ENCODE measurements at regions not wholly inside any gene's neighbourhood (a gene's known extent, or its start where the extent isn't known, plus 50 kb on each side); places are given as distances from the start of the nearest gene placed in this dataset.

DNA sequence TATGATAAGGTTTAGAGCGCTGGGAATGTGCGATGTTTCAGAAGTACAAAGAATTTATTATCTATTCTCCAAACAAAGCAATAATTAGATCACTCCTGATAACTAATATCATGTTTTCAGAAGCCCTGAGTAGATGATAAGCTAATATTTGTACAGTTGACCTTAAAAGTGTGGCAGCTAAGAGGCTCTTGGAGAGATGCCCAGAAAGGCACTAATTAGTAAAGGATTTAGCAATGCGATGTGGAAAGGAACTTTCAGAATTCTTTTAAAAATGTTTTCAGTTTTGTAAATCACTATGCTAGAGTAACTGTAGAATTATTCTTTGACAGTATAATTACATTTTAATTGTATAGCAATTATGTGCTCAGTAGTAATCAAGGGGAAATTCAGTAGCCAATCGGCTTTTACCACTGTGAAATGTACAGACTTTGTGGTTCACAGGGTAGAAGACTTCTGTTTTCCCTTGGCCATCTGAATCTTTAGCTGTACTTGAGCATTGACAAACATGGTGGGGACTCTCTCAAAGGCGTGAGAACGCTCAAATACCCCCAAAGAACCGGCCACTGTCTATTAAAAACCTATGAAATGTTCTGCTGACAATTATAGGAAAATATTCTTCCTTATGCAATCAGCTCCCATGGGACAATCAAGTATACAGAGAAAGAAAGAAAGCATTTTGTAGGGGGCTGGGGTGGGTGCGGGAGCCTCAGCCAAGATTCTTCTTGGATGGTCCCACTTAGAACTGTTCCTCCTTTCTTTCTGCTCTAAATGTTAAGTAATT lies 262.8 kb upstream of the AGAP1 start:
- TF ChIP-seq, protein P1, sequence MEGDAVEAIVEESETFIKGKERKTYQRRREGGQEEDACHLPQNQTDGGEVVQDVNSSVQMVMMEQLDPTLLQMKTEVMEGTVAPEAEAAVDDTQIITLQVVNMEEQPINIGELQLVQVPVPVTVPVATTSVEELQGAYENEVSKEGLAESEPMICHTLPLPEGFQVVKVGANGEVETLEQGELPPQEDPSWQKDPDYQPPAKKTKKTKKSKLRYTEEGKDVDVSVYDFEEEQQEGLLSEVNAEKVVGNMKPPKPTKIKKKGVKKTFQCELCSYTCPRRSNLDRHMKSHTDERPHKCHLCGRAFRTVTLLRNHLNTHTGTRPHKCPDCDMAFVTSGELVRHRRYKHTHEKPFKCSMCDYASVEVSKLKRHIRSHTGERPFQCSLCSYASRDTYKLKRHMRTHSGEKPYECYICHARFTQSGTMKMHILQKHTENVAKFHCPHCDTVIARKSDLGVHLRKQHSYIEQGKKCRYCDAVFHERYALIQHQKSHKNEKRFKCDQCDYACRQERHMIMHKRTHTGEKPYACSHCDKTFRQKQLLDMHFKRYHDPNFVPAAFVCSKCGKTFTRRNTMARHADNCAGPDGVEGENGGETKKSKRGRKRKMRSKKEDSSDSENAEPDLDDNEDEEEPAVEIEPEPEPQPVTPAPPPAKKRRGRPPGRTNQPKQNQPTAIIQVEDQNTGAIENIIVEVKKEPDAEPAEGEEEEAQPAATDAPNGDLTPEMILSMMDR (IDR thresholded peaks at IDR 0.05), result no peak
- no peak for TF ChIP-seq POLR2AphosphoS5 (IDR thresholded peaks at IDR 0.05; ENCODE audit: low read depth, low read length)
- TF ChIP-seq, protein P2, sequence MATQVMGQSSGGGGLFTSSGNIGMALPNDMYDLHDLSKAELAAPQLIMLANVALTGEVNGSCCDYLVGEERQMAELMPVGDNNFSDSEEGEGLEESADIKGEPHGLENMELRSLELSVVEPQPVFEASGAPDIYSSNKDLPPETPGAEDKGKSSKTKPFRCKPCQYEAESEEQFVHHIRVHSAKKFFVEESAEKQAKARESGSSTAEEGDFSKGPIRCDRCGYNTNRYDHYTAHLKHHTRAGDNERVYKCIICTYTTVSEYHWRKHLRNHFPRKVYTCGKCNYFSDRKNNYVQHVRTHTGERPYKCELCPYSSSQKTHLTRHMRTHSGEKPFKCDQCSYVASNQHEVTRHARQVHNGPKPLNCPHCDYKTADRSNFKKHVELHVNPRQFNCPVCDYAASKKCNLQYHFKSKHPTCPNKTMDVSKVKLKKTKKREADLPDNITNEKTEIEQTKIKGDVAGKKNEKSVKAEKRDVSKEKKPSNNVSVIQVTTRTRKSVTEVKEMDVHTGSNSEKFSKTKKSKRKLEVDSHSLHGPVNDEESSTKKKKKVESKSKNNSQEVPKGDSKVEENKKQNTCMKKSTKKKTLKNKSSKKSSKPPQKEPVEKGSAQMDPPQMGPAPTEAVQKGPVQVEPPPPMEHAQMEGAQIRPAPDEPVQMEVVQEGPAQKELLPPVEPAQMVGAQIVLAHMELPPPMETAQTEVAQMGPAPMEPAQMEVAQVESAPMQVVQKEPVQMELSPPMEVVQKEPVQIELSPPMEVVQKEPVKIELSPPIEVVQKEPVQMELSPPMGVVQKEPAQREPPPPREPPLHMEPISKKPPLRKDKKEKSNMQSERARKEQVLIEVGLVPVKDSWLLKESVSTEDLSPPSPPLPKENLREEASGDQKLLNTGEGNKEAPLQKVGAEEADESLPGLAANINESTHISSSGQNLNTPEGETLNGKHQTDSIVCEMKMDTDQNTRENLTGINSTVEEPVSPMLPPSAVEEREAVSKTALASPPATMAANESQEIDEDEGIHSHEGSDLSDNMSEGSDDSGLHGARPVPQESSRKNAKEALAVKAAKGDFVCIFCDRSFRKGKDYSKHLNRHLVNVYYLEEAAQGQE (IDR thresholded peaks at IDR 0.05; ENCODE audit: insufficient read depth in 1 of 2, low read depth in 2 of 2, low read length in 1 of 2), result no peak
- TF ChIP-seq SIN3A (IDR thresholded peaks at IDR 0.05; ENCODE audit: borderline replicate concordance, insufficient read depth, low read depth, low read length), result no peak
- TF ChIP-seq TCF7L2 (IDR thresholded peaks at IDR 0.05; ENCODE audit: low read depth, low read length), result no peak
